ENCODE measurements at regions not wholly inside any gene's neighbourhood (a gene's known extent, or its start where the extent isn't known, plus 50 kb on each side); places are given as distances from the start of the nearest gene placed in this dataset.
A peak's percentile ranks its signal among the peaks of the same experiment; 100 is the strongest.

- no peak for DNase-seq (ENCODE audit: extremely low read depth, low read depth)
- no peak overlapping the region for H3K4me3 ChIP-seq (replicated peaks; ENCODE audit: low read depth, low read length)
- TF ChIP-seq, protein P1, sequence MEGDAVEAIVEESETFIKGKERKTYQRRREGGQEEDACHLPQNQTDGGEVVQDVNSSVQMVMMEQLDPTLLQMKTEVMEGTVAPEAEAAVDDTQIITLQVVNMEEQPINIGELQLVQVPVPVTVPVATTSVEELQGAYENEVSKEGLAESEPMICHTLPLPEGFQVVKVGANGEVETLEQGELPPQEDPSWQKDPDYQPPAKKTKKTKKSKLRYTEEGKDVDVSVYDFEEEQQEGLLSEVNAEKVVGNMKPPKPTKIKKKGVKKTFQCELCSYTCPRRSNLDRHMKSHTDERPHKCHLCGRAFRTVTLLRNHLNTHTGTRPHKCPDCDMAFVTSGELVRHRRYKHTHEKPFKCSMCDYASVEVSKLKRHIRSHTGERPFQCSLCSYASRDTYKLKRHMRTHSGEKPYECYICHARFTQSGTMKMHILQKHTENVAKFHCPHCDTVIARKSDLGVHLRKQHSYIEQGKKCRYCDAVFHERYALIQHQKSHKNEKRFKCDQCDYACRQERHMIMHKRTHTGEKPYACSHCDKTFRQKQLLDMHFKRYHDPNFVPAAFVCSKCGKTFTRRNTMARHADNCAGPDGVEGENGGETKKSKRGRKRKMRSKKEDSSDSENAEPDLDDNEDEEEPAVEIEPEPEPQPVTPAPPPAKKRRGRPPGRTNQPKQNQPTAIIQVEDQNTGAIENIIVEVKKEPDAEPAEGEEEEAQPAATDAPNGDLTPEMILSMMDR (IDR thresholded peaks at IDR 0.05; ENCODE audit: low read depth, low read length, missing control alignments) = no peak
Observed at GRCh38 chr3:144351773-144352365, 380.2 kb downstream of the DIPK2A start.

- TF ChIP-seq, protein P1 (IDR thresholded peaks at IDR 0.05; ENCODE audit: low read depth, low read length, missing control alignments) = no peak
- H3K4me3 ChIP-seq (replicated peaks; ENCODE audit: low read depth, low read length) = no peak overlapping the region
- DNase-seq (ENCODE audit: extremely low read depth, low read depth) = no peak
Observed at GRCh38 chr3:144358191-144358590, 386.6 kb downstream of the DIPK2A start.

DNA sequence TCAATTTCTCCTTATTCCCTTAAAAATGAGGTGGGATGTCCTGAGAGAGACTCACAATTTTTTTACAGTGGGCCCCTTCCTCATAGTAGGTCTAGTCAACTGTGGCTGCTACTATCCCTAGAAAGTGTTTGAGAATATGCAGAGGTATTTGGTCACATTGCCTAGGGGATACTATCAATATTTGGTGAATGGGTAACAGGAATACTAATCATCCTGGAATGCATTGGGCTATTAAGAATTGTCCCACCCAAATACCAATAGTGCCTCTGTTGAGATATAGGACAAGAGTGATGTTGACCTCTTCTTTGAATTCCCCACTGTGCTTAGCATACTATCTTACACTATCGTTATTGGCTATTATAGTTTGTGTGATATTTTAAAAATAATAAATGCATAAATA is 389.4 kb downstream of the DIPK2A start:
- no peak for DNase-seq (ENCODE audit: extremely low read depth, low read depth)
- TF ChIP-seq, protein P1 (IDR thresholded peaks at IDR 0.05; ENCODE audit: low read depth, low read length, missing control alignments) = no peak
- no peak overlapping the region for H3K4me3 ChIP-seq (replicated peaks; ENCODE audit: low read depth, low read length)

DNA sequence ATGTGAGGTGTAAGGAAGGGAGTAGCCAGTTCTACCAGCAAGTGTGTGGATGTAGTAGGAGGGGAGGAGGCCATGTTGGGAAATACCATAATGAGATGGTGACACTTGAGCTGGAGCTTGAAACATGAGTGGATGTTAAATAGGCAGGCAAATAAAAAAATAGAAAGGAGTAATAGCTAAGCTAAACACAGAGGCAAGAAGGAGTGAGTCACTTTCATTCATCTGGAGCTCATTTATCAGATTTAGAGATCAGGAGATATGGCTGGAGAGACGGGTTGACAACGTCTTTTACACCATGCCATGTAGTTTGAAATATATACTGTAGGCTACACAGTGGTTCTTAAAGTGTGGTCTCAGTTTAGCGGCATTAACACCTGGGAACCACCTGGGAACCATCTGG is 390.5 kb downstream of the DIPK2A start:
- DNase-seq (ENCODE audit: extremely low read depth, low read depth) = peak; percentile 72
- H3K4me3 ChIP-seq (replicated peaks; ENCODE audit: low read depth, low read length) = no peak overlapping the region
- TF ChIP-seq, protein P1 (IDR thresholded peaks at IDR 0.05; ENCODE audit: low read depth, low read length, missing control alignments) = no peak

GRCh38 chr3:144363856-144364255 is 392.2 kb downstream of the DIPK2A start:
- DNase-seq (ENCODE audit: extremely low read depth, low read depth) = no peak
- TF ChIP-seq, protein P1 (IDR thresholded peaks at IDR 0.05; ENCODE audit: low read depth, low read length, missing control alignments) = no peak
- no peak overlapping the region for H3K4me3 ChIP-seq (replicated peaks; ENCODE audit: low read depth, low read length)

GRCh38 chr3:144364737-144365136 is 393.1 kb downstream of the DIPK2A start:
- no peak overlapping the region for H3K4me3 ChIP-seq (replicated peaks; ENCODE audit: low read depth, low read length)
- TF ChIP-seq, protein P1 (IDR thresholded peaks at IDR 0.05; ENCODE audit: low read depth, low read length, missing control alignments) = no peak
- no peak for DNase-seq (ENCODE audit: extremely low read depth, low read depth)
